SK-N-SH (cell line): ENCODE measurements at regions not wholly inside any gene's neighbourhood (a gene's known extent, or its start where the extent isn't known, plus 50 kb on each side); places are given as distances from the start of the nearest gene placed in this dataset.

Experiments
- CTCF ChIA-PET: fragments of 300-600, 350-600 bp; formaldehyde crosslinking; extraction: SDS; loops from one replicate; lab custom pipeline; 2021; lab: Yijun Ruan, JAX
- POLR2A ChIA-PET: fragments of 350-600 bp; sonication (Branson Sonifier 250); formaldehyde crosslinking; extraction: SDS; loops from one replicate; lab custom pipeline; 2020; ENCODE audit warnings: antibody characterized with exemption, inconsistent platforms; lab: Yijun Ruan, JAX
- DNase-seq: peaks from one replicate; pipeline ENCODE4 v3.0.0; 2012
- H2AFZ ChIP-seq: fragments of 200-600 bp; sonication (generic); 2 replicates; pipeline ENCODE4 v1.8.1; 2016; ENCODE audit warnings: antibody characterized with exemption, mild to moderate bottlenecking, low read depth
- H3F3A ChIP-seq: fragments of 200-600 bp; sonication (generic); replicated peaks from 2 replicates; pipeline ENCODE3; 2016; ENCODE audit warnings: antibody characterized with exemption, mild to moderate bottlenecking; ENCODE audit not compliant: insufficient read depth
- H3K27ac ChIP-seq, 2 experiments: fragments of 200-500 bp in 1 of 2; fragments of 200-600 bp in 1 of 2; sonication (Bioruptor generic) in 1 of 2; sonication (generic), shearing (Covaris generic) in 1 of 2; 2 replicates each; pipeline versions ENCODE4 v1.5.1 to v1.6.1; 2014 to 2016; ENCODE audit warnings: low read depth in 2 of 2, inconsistent platforms in 1 of 2, low read length in 1 of 2, mild to moderate bottlenecking in 1 of 2, mixed read lengths in 1 of 2
- H3K27me3 ChIP-seq: fragments of 200-600 bp; sonication (generic), shearing (Covaris generic); 2 replicates; pipeline ENCODE4 v1.6.1; 2016; ENCODE audit warnings: mixed run types; ENCODE audit not compliant: insufficient read depth
- H3K36me3 ChIP-seq, 2 experiments: fragments of 200-500 bp in 1 of 2; fragments of 200-600 bp in 1 of 2; sonication (Bioruptor generic) in 1 of 2; sonication (generic) in 1 of 2; replicated peaks in 1 of 2; 2 replicates each; pipeline versions ENCODE3 to v1.5.1; 2014 to 2016; ENCODE audit warnings: low read length in 1 of 2, mild to moderate bottlenecking in 1 of 2; ENCODE audit not compliant: insufficient read depth in 2 of 2, control insufficient read depth in 1 of 2
- H3K4me1 ChIP-seq, 2 experiments: fragments of 200-500 bp in 1 of 2; fragments of 200-600 bp in 1 of 2; sonication (Bioruptor generic) in 1 of 2; sonication (generic), shearing (Covaris generic) in 1 of 2; 2 replicates each; pipeline versions ENCODE4 v1.5.1 to v1.6.1; 2014 to 2016; ENCODE audit warnings: low read depth in 1 of 2, low read length in 1 of 2, mixed run types in 1 of 2; ENCODE audit not compliant: insufficient read depth in 2 of 2, control insufficient read depth in 1 of 2
- H3K4me2 ChIP-seq: fragments of 200-600 bp; sonication (generic), shearing (Covaris generic); 2 replicates; pipeline ENCODE4 v1.6.1; 2017; ENCODE audit warnings: mixed run types
- H3K4me3 ChIP-seq, 2 experiments: fragments of 200-500 bp in 1 of 2; fragments of 200-600 bp in 1 of 2; sonication (Bioruptor generic) in 1 of 2; sonication (generic), shearing (Covaris generic) in 1 of 2; 2 replicates each; pipeline versions ENCODE4 v1.5.1 to v1.8.1; 2014 to 2016; ENCODE audit warnings: low read depth in 2 of 2, inconsistent platforms in 1 of 2, low read length in 1 of 2, mild to moderate bottlenecking in 1 of 2, mixed read lengths in 1 of 2, moderate library complexity in 1 of 2
- H3K79me2 ChIP-seq: fragments of 200-600 bp; sonication (generic); 2 replicates; pipeline ENCODE4 v1.8.1; 2017; ENCODE audit warnings: mild to moderate bottlenecking; ENCODE audit not compliant: insufficient read depth
- H3K9ac ChIP-seq: fragments of 200-600 bp; sonication (generic); 2 replicates; pipeline ENCODE4 v1.6.1; 2017; ENCODE audit warnings: mixed run types
- H3K9me2 ChIP-seq: fragments of 200-600 bp; sonication (generic); 2 replicates; pipeline ENCODE4 v1.6.1; 2017; ENCODE audit warnings: mixed run types
- H3K9me3 ChIP-seq: fragments of 200-600 bp; sonication (generic); 2 replicates; pipeline ENCODE4 v1.6.1; 2017; ENCODE audit warnings: mixed run types, mild to moderate bottlenecking, moderate library complexity
- H4K20me1 ChIP-seq: fragments of 200-600 bp; sonication (generic); 2 replicates; pipeline ENCODE4 v1.6.1; 2017; ENCODE audit warnings: mild to moderate bottlenecking, mixed run types; ENCODE audit not compliant: insufficient read depth
- ELF1 ChIP-seq: IDR thresholded peaks from 2 replicates; pipeline ENCODE4 v1.4.0; 2012
- EZH2phosphoT487 ChIP-seq: fragments of 200-600 bp; sonication (generic); IDR thresholded peaks from 2 replicates; pipeline ENCODE4 v1.6.1; 2017; ENCODE audit warnings: low read depth, mixed run types, mild to moderate bottlenecking, antibody characterized with exemption, moderate library complexity, borderline replicate concordance
- FOSL2 ChIP-seq: IDR thresholded peaks from 2 replicates; pipeline ENCODE4 v1.4.0; 2012; ENCODE audit warnings: low read depth, mild to moderate bottlenecking, moderate library complexity, borderline replicate concordance
- FOXM1 ChIP-seq: IDR thresholded peaks from 2 replicates; pipeline ENCODE4 v1.4.0; 2012; ENCODE audit warnings: low read depth, mild to moderate bottlenecking
- GABPA ChIP-seq: IDR thresholded peaks from 2 replicates; pipeline ENCODE4 v1.4.0; 2012; ENCODE audit warnings: low read depth, mild to moderate bottlenecking
- GATA2 ChIP-seq: sonication (generic); formaldehyde crosslinking; IDR thresholded peaks from 2 replicates; pipeline ENCODE4 v1.5.0; 2020; ENCODE audit warnings: mild to moderate bottlenecking, missing genetic modification reagents
- JUND ChIP-seq: IDR thresholded peaks from 2 replicates; pipeline ENCODE4 v1.4.0; 2012
- MXI1 ChIP-seq: IDR thresholded peaks from 2 replicates; pipeline ENCODE4 v1.6.1; 2012; ENCODE audit warnings: mild to moderate bottlenecking, low read depth, low read length, improper control_type of control experiment
- NRF1 ChIP-seq: IDR thresholded peaks from 2 replicates; pipeline ENCODE4 v1.6.1; 2012; ENCODE audit warnings: low read depth, mild to moderate bottlenecking, low read length
- POLR2AphosphoS5 ChIP-seq: IDR thresholded peaks from 2 replicates; pipeline ENCODE4 v1.6.1; 2012; ENCODE audit warnings: low read depth, low read length
- RAD21 ChIP-seq: IDR thresholded peaks from 2 replicates; pipeline ENCODE4 v1.6.1; 2012; ENCODE audit warnings: mild to moderate bottlenecking, low read length
- RCOR1 ChIP-seq: fragments of 150-350 bp; IDR thresholded peaks from 2 replicates; pipeline ENCODE4 v1.6.1; 2017; ENCODE audit warnings: antibody characterized with exemption, low read length
- RFX5 ChIP-seq: IDR thresholded peaks from 2 replicates; pipeline ENCODE4 v1.6.1; 2012; ENCODE audit warnings: mild to moderate bottlenecking, improper control_type of control experiment, low read length
- RXRA ChIP-seq: IDR thresholded peaks from 2 replicates; pipeline ENCODE4 v1.4.0; 2012; ENCODE audit warnings: low read depth, mild to moderate bottlenecking, borderline replicate concordance
- SIN3A ChIP-seq: IDR thresholded peaks from 2 replicates; pipeline ENCODE4 v1.6.1; 2012; ENCODE audit warnings: low read depth, mild to moderate bottlenecking, low read length, moderate library complexity, borderline replicate concordance
- TCF12 ChIP-seq: IDR thresholded peaks from 2 replicates; pipeline ENCODE4 v1.4.0; 2012
- YY1 ChIP-seq: IDR thresholded peaks from 2 replicates; pipeline ENCODE4 v1.4.0; 2012; ENCODE audit warnings: low read depth, mild to moderate bottlenecking
- WGBS: methylation state at CpG from one replicate; pipeline ENCODE4 v1.1.6; 2017; ENCODE audit warnings: low lambda C conversion rate; 5-methylcytosine and 5-hydroxymethylcytosine counted together
- TF ChIP-seq, protein P1 (sequence below): IDR thresholded peaks from 2 replicates; pipeline ENCODE4 v1.4.0; 2012; ENCODE audit warnings: low read depth
- TF ChIP-seq, protein P2 (sequence below): IDR thresholded peaks from 2 replicates; pipeline ENCODE4 v1.4.0; 2012; ENCODE audit warnings: low read depth, borderline replicate concordance
- TF ChIP-seq, protein P3 (sequence below): fragments of 150-350 bp; IDR thresholded peaks from 2 replicates; pipeline ENCODE4 v1.6.1; 2016; ENCODE audit warnings: mild to moderate bottlenecking, low read depth, low read length
- TF ChIP-seq, protein P4 (sequence below): IDR thresholded peaks from 2 replicates; pipeline ENCODE4 v1.4.0; 2012; ENCODE audit warnings: low read depth, borderline replicate concordance

DNA sequence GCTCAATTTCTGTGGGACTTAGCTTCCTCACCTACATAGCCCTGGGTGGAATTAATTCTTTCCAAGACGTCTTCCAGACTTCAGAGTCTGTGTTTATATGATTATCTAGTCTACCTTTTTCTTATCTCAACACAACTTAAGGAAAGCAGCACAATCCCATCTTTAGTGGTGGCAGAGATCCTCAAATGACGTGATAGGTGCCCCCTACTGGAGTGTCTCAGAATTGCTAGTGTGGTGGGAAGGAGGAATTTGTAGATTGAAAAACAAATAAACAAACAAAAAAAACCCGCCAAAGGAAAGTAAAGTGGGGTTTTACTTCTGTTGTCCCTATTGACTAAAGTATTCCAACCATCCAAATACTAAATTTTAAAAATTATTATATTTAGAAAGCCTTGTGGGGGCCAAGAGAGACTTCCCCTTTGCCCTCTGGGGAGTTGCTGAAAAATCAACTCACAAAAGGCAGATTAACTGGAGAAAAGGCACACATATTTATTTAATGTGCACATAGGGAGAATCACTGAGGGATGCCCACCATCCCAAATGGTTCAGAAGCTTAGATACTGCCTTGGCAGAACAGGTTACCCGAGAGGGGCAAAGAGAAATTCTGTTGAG, 283.3 kb downstream of the TMEM167A start (continued):
- no peak for TF ChIP-seq RXRA
- no peak for TF ChIP-seq MXI1
- TF ChIP-seq JUND = no peak
- TF ChIP-seq, protein P1, sequence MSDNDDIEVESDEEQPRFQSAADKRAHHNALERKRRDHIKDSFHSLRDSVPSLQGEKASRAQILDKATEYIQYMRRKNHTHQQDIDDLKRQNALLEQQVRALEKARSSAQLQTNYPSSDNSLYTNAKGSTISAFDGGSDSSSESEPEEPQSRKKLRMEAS = no peak
- TF ChIP-seq, protein P2, sequence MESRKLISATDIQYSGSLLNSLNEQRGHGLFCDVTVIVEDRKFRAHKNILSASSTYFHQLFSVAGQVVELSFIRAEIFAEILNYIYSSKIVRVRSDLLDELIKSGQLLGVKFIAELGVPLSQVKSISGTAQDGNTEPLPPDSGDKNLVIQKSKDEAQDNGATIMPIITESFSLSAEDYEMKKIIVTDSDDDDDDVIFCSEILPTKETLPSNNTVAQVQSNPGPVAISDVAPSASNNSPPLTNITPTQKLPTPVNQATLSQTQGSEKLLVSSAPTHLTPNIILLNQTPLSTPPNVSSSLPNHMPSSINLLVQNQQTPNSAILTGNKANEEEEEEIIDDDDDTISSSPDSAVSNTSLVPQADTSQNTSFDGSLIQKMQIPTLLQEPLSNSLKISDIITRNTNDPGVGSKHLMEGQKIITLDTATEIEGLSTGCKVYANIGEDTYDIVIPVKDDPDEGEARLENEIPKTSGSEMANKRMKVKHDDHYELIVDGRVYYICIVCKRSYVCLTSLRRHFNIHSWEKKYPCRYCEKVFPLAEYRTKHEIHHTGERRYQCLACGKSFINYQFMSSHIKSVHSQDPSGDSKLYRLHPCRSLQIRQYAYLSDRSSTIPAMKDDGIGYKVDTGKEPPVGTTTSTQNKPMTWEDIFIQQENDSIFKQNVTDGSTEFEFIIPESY = no peak

DNA sequence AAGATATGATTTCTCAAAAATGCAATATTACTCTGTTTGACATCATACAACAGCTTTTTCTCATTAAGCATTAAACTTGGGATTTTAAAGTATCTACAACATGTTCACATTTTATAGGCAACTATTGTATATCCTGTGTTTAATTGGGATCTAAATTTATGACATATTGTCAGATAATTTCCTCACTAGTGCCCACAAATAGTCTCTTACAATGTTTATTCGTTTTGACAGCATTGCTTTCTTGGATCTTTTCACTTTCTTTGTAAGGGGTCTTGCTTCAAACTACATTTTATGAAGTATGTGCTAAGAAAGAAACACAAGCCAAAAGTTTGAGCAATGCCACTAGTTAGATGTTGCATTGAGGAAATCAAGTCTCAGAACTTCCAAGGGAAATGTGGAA, 285.1 kb downstream of the TMEM167A start:
- H3F3A ChIP-seq = no peaks in the 10 kb centered on the region
- no peak overlapping the region for H2AFZ ChIP-seq
- no peaks in the 10 kb centered on the region for H3K9me3 ChIP-seq
- H3K9me2 ChIP-seq = no peaks in the 10 kb centered on the region
- no peaks in the 10 kb centered on the region for H3K4me1 ChIP-seq
- H3K4me2 ChIP-seq = no peak overlapping the region
- H4K20me1 ChIP-seq = no peaks in the 10 kb centered on the region
- DNase-seq = no peak
- CTCF ChIA-PET = interaction anchor here (1.5 kb wide), 1 partner anchor 22 kb away, joined by 3 read pairs; no protein-coding TSS in a partner anchor
- WGBS = 63% methylated on average over 1 of the region's 1 CpG
- TF ChIP-seq GABPA = no peak
- TF ChIP-seq, protein P3, sequence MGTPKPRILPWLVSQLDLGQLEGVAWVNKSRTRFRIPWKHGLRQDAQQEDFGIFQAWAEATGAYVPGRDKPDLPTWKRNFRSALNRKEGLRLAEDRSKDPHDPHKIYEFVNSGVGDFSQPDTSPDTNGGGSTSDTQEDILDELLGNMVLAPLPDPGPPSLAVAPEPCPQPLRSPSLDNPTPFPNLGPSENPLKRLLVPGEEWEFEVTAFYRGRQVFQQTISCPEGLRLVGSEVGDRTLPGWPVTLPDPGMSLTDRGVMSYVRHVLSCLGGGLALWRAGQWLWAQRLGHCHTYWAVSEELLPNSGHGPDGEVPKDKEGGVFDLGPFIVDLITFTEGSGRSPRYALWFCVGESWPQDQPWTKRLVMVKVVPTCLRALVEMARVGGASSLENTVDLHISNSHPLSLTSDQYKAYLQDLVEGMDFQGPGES = no peak
- TF ChIP-seq MXI1 = no peak
- no peak for TF ChIP-seq NRF1
- TF ChIP-seq RAD21 = no peak
- TF ChIP-seq JUND = no peak
- TF ChIP-seq FOXM1 = no peak
- no peak for TF ChIP-seq TCF12
- TF ChIP-seq, protein P1 = no peak
- TF ChIP-seq, all 33 proteins: peak for 0
- Histone ChIP-seq H3K9ac (no peak overlapping the region), H3K79me2 (no peaks in the 10 kb centered on the region), H3K36me3 (no peaks in the 10 kb centered on the region), H3K27me3 (no peaks in the 10 kb centered on the region), H3K27ac (no peak overlapping the region), H3K4me3 (no peak overlapping the region)
- POLR2A ChIA-PET = no interaction called here

DNA sequence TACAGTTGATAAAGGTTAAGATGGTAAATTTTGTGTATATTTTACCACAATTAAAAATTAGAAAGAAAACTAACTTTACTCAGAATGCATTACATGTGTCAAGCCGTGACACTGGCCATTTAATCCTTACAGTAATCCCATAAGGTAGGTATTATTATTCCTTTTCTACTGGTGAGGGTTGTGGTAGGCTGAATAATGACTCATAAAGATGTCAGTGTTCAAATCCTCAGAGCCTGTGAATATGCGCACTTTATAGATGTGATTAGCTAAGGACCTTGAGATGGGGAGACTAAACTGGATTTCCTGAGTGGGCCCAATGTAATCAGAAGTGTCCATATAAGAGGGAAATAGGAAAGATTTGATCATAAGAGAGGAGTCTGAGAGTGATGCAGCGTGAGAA, 288.1 kb downstream of the TMEM167A start:
- ChIA-PET POLR2A (no interaction called here), CTCF (interaction anchor here (1.1 kb wide), 1 partner anchor 17 kb away, joined by 3 read pairs; no protein-coding TSS in a partner anchor)
- H3K9me2 ChIP-seq = no peaks in the 10 kb centered on the region
- H3F3A ChIP-seq = no peaks in the 10 kb centered on the region
- H3K27me3 ChIP-seq = no peaks in the 10 kb centered on the region
- H4K20me1 ChIP-seq = no peaks in the 10 kb centered on the region
- no peak for DNase-seq
- TF ChIP-seq EZH2phosphoT487 (no peak), RFX5 (no peak), JUND (no peak), YY1 (no peak), SIN3A (no peak), ELF1 (no peak), RXRA (no peak), FOSL2 (no peak), RCOR1 (no peak), NRF1 (no peak), POLR2AphosphoS5 (no peak), TCF12 (no peak), FOXM1 (no peak), GATA2 (CRISPR knock-in tag) (no peak)
- TF ChIP-seq, protein P1 = no peak
- TF ChIP-seq, protein P4, sequence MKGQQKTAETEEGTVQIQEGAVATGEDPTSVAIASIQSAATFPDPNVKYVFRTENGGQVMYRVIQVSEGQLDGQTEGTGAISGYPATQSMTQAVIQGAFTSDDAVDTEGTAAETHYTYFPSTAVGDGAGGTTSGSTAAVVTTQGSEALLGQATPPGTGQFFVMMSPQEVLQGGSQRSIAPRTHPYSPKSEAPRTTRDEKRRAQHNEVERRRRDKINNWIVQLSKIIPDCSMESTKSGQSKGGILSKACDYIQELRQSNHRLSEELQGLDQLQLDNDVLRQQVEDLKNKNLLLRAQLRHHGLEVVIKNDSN = no peak
- no peak overlapping the region for H3K4me3 ChIP-seq
- no peak overlapping the region for H3K27ac ChIP-seq
- no peaks in the 10 kb centered on the region for H3K79me2 ChIP-seq
- no peak overlapping the region for H3K9ac ChIP-seq
- no peak overlapping the region for H2AFZ ChIP-seq
- no peaks in the 10 kb centered on the region for H3K36me3 ChIP-seq
- H3K9me3 ChIP-seq = no peaks in the 10 kb centered on the region
- H3K4me1 ChIP-seq = no peaks in the 10 kb centered on the region
- H3K4me2 ChIP-seq = no peak overlapping the region
- WGBS = 79% methylated on average over 3 of the region's 3 CpGs
